Activated naive CD4-positive, alpha-beta T cell treated with anti-CD3 and anti-CD28 coated beads, Interleukin-2, amount 50 U/mL, for 72 hours (primary cell): ENCODE measurements at regions not wholly inside any gene's neighbourhood (a gene's known extent, or its start where the extent isn't known, plus 50 kb on each side); places are given as distances from the start of the nearest gene placed in this dataset.

Experiments used
- ATAC-seq, 2 donors: fragments of 150-1000 bp; cut with Tn5 transposase; 2 replicates each; pipeline ENCODE4 v1.10.0; 2021; ENCODE audit warnings: mild to moderate bottlenecking in 2 of 2, moderate library complexity in 2 of 2
- DNase-seq, 2 donors: peaks; one replicate each; pipeline ENCODE4 v3.0.0; 2021 to 2022; ENCODE audit warnings: low spot score in 2 of 2
- H3K27ac Mint-ChIP-seq, 2 donors: one replicate each; pipeline ENCODE4 v1.8.0; 2022; ENCODE audit warnings: mild to moderate bottlenecking in 2 of 2, mixed read lengths in 2 of 2
- H3K36me3 Mint-ChIP-seq, 2 donors: one replicate each; pipeline ENCODE4 v1.8.0; 2022; ENCODE audit warnings: mixed read lengths in 2 of 2
- H3K9me3 Mint-ChIP-seq, 2 donors: one replicate each; pipeline ENCODE4 v1.8.0; 2022; ENCODE audit warnings: mixed read lengths in 2 of 2

DNA sequence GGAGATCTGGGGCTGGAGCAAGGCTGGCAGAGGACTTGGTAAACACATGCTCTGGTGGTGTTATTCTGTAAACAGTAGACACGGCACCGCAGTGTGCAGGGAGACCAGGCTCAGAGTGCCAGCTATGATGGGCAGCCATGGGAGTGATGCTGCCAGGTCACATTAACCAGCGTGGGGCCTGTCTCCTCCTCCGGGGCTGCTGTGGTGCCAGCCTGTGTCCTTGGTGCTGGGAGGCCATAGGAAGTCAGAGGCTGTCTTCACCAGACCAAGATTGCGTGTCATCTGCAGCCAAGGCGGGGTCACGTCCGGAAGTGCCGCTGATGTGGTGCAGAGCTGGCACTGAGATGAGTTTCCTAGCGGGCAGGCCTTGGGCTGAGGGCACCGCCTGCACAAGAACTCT, 236.0 kb downstream of the GLRX3 start:
- ATAC-seq, result no peak
- Mint-ChIP-seq H3K36me3 (no peaks in the 10 kb centered on the region), H3K9me3 (no peaks in the 10 kb centered on the region), H3K27ac (no peak overlapping the region)
- DNase-seq, result no peak

DNA sequence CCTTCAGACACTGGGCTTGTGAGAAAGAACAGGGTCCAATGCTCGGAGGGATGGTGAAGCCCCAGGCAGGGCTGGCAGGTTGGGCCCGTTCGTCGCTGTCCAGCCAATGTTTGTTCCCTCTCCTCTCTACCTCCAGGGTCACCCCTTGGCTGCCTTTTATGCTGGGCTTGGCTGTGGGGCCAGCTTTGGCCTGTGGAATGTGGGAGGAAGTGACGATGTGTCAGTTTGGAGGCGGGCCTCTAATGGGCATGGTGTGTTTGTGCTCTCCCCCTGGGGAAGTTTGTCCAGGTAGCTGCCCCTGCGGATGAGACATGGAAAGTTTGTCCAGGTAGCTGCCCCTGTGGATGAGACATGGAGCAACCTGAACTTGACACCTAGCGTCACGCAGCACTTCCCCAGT, 236.7 kb downstream of the GLRX3 start:
- no peaks in the 10 kb centered on the region for H3K36me3 Mint-ChIP-seq

GRCh38 chr10:130377986-130378540, 241.9 kb downstream of the GLRX3 start:
- no peaks in the 10 kb centered on the region for H3K36me3 Mint-ChIP-seq
- ATAC-seq, result no peak
- peaks cover 0 to 5% of the 10 kb centered on the region in 2 donors for H3K9me3 Mint-ChIP-seq
- no peak overlapping the region for H3K27ac Mint-ChIP-seq
- DNase-seq, result no peak

More for the DNA sequence above, 236.7 kb downstream of the GLRX3 start:
- Mint-ChIP-seq H3K9me3 (no peaks in the 10 kb centered on the region), H3K27ac (no peak overlapping the region)
- DNase-seq (no peak), ATAC-seq (no peak)

GRCh38 chr10:130378556-130379400, 242.6 kb downstream of the GLRX3 start:
- DNase-seq (no peak), ATAC-seq (no peak)
- Mint-ChIP-seq H3K9me3 (peaks cover 6 to 10% of the 10 kb centered on the region in 2 donors), H3K36me3 (no peaks in the 10 kb centered on the region), H3K27ac (peak overlapping the region in 1 of 2 donors; percentile 66)

- Mint-ChIP-seq H3K27ac (no peak overlapping the region), H3K36me3 (peaks cover 0 to 8% of the 10 kb centered on the region in 2 donors), H3K9me3 (peaks cover 18% of the 10 kb centered on the region in 2 donors)
- DNase-seq (no peak), ATAC-seq (no peak)
Measured at GRCh38 chr10:130380056-130380455, 243.9 kb downstream of the GLRX3 start.

GRCh38 chr10:130382031-130382430, 245.8 kb downstream of the GLRX3 start:
- DNase-seq (no peak), ATAC-seq (no peak)
- H3K27ac Mint-ChIP-seq, result no peak overlapping the region
- peaks cover 21 to 25% of the 10 kb centered on the region in 2 donors for H3K9me3 Mint-ChIP-seq
- peaks cover 0 to 13% of the 10 kb centered on the region in 2 donors for H3K36me3 Mint-ChIP-seq

- DNase-seq (no peak), ATAC-seq (no peak)
- Mint-ChIP-seq H3K27ac (no peak overlapping the region), H3K36me3 (peaks cover 0 to 17% of the 10 kb centered on the region in 2 donors), H3K9me3 (peaks cover 20 to 35% of the 10 kb centered on the region in 2 donors)
Measured at GRCh38 chr10:130387936-130388580, 251.9 kb downstream of the GLRX3 start.

DNA sequence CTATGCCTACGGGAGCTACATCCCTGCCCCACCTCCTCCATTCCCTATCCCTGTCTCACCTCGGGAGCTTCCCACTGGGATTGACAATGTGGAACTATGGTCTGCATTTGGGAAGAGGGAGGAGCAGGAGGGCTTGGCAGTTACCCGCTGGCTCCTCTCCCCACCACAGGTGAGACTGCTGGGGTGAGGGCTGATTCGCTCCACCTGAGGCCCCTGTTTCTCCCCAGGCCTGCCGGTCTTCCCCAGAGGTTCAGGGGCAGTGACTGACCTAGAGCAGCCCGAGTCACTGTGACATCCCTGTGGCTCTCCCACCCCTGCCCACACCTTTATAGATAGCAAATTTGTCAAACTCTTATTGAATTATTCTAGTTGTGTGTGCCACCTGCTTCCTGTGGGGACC, 252.6 kb downstream of the GLRX3 start:
- Mint-ChIP-seq H3K9me3 (peaks cover 20 to 34% of the 10 kb centered on the region in 2 donors), H3K27ac (no peak overlapping the region), H3K36me3 (peaks cover 6 to 23% of the 10 kb centered on the region in 2 donors)
- no peak for DNase-seq
- no peak for ATAC-seq

- ATAC-seq (no peak), DNase-seq (no peak)
- peaks cover 15 to 32% of the 10 kb centered on the region in 2 donors for H3K9me3 Mint-ChIP-seq
- peak overlapping the region; percentile 61 to 75 for H3K27ac Mint-ChIP-seq
- H3K36me3 Mint-ChIP-seq, result peaks cover 9 to 19% of the 10 kb centered on the region in 2 donors
Measured at GRCh38 chr10:130389906-130390305, 253.7 kb downstream of the GLRX3 start.

GRCh38 chr10:130392031-130392430, 255.8 kb downstream of the GLRX3 start:
- H3K36me3 Mint-ChIP-seq, result peaks cover 21 to 27% of the 10 kb centered on the region in 2 donors
- no peak for DNase-seq
- ATAC-seq, result no peak
- H3K27ac Mint-ChIP-seq, result no peak overlapping the region
- peaks cover 17 to 29% of the 10 kb centered on the region in 2 donors for H3K9me3 Mint-ChIP-seq

DNA sequence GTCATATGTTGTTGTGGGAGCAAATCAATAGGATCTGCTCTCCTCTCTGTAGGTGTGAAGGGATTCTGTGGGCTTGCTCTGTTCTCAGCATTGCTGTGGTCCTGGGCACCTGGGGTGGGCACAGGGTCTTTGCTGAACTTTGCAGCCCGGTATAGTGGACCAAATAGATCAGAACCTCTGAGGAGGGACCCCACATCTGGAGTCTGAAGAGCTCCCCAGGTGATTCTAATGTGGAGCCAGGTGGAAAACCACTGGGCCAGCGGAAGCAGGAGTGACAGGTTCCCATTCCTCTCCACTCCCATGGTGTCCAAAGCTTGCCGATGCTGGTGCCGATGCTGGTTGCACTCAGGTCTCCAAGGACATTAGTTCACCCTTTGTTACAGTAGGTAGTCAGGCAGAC, 257.2 kb downstream of the GLRX3 start:
- DNase-seq (no peak), ATAC-seq (no peak)
- Mint-ChIP-seq H3K9me3 (peaks cover 13 to 27% of the 10 kb centered on the region in 2 donors), H3K36me3 (peaks cover 29% of the 10 kb centered on the region in 2 donors), H3K27ac (no peak overlapping the region)

- Mint-ChIP-seq H3K9me3 (peaks cover 16 to 29% of the 10 kb centered on the region in 2 donors), H3K27ac (no peak overlapping the region), H3K36me3 (peaks cover 29 to 34% of the 10 kb centered on the region in 2 donors)
- ATAC-seq, result no peak
- peak in 1 of 2 donors; percentile 2 for DNase-seq
Measured at GRCh38 chr10:130394832-130395231, 258.6 kb downstream of the GLRX3 start.

DNA sequence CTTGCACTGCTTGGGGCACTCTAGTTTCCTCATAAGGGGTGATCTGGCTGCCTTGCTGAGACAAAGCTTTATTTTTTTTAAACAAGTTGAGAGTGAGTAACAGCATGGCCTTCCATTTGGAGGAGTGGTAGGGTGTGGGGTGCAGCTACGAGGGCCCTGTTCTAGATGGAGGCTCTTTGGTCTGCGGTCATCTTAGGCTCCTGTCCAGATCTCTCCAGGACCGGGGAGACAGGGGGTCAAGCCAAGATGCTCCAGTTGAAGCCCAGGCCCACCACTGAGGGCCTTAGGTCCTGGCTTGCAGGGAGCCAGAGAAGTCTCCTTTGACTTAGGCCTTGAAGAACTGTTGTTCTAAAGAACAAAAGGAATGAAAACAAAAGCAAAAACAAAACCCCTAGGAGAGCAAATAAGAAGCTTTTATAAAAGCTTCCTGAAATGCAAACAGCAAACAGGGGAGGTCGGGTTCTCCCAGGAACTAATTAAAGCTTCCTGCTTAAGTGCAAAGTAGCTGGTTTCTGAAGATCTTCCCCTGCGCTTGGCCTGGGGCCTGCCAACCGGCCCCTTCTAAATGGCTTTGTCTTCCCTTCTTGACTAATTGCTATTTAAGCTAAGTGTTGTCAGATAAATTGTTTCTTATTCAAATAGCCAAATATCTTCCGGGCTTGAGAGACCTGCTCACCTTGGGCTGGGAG, 259.2 kb downstream of the GLRX3 start:
- no peak for ATAC-seq
- Mint-ChIP-seq H3K27ac (no peak overlapping the region), H3K36me3 (peaks cover 29 to 34% of the 10 kb centered on the region in 2 donors), H3K9me3 (peaks cover 16 to 28% of the 10 kb centered on the region in 2 donors)
- peak in 1 of 2 donors; percentile 28 for DNase-seq

DNA sequence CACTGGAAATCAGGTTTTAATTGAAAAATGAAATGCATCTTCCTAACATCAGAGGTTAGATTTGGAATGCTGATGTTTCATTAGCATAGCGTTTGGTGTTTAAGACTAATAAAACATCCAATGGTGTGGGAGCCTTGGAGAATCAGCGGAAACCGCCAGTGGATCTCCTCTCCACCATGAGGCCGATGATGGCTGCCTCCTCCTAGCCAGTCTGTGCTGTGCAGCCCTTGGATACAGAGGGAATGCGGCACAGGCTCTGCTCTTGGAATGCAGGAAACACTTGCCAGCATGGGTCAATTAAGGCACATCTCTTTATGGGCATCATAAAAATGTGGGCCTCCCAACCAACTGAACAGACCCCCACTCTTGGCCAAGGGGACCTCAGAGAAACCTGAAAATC, 259.9 kb downstream of the GLRX3 start:
- DNase-seq (peak in 1 of 2 donors; percentile 4), ATAC-seq (no peak)
- Mint-ChIP-seq H3K27ac (no peak overlapping the region), H3K36me3 (peaks cover 29 to 34% of the 10 kb centered on the region in 2 donors), H3K9me3 (peaks cover 16 to 28% of the 10 kb centered on the region in 2 donors)

DNA sequence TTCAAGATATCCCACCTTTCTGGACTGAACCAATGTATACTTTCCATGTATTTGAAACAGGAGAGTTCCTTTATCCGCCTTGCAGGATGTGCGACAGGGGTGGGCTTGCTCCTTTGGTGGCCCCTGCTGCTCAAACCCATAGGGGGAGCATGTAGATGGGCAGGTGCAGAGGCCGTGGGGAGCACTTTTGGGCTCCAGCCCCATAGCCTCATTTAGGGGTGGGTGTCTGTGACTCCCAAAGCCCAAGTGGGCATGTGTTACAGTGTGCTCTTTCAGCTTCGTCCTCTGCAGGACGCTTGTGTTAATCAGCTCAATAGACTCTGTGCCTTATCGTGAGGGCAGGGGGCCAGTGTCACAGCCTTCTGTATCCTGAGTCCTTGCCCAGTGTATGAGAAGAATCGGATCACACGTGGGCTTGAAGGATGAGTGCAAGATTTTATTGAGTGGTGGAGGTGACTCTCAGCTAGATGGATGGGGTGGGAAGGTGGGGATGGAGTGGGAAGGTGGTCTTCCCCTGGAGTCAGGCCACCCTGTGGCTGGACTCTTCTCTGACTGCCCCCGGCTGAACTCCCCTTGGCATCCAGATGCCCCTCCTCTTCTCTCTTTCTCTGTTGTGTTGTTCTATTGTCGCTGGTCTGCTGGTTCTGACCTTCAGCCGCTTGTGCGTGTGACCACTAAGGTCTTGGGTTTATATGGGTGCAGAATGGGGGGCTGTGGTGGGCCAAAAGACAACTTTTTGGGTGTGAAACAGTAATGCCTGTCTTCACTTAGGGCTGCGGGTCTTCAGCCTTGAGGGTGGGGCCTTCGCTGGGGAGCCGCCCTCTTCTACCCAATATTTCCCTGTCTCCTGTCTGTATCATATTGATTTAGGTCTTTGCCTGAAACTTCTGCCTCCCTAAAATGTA, 262.2 kb downstream of the GLRX3 start:
- no peak for ATAC-seq

More for the DNA sequence above, 262.2 kb downstream of the GLRX3 start:
- no peak for DNase-seq
- Mint-ChIP-seq H3K36me3 (peaks cover 27 to 32% of the 10 kb centered on the region in 2 donors), H3K27ac (no peak overlapping the region), H3K9me3 (peaks cover 15 to 27% of the 10 kb centered on the region in 2 donors)
